GM19035 (cell line): ENCODE measurements at regions not wholly inside any gene's neighbourhood (a gene's known extent, or its start where the extent isn't known, plus 50 kb on each side); places are given as distances from the start of the nearest gene placed in this dataset.
"Not testable (repeated sequence)": the region's sequence is repeated elsewhere in the genome, so short reads cannot be mapped to it uniquely, and the experiment has no call there.

Experiments used
- ATAC-seq: cut with Tn5 transposase; IDR thresholded peaks from one replicate; pipeline ENCODE4 v1.9.1; 2021; ENCODE audit not compliant: unreplicated experiment

- ATAC-seq = no peak
Measured at GRCh38 chr1:57532299-57532698, 108.4 kb upstream of the DAB1 start.

- not testable (repeated sequence) for ATAC-seq
Measured at GRCh38 chr1:57530911-57531260, 107.0 kb upstream of the DAB1 start.

GRCh38 chr1:57530206-57530910, 106.5 kb upstream of the DAB1 start:
- no peak for ATAC-seq

GRCh38 chr1:57522575-57522974, 98.7 kb upstream of the DAB1 start:
- ATAC-seq = no peak

GRCh38 chr1:57520743-57521515, 97.1 kb upstream of the DAB1 start:
- ATAC-seq = no peak

- no peak for ATAC-seq
Measured at GRCh38 chr1:57518496-57518895, 94.6 kb upstream of the DAB1 start.

- ATAC-seq = no peak
Measured at GRCh38 chr1:57517587-57518374, 93.9 kb upstream of the DAB1 start.

- no peak for ATAC-seq
Measured at GRCh38 chr1:57512386-57512785, 88.5 kb upstream of the DAB1 start.

GRCh38 chr1:57506941-57507340, 83.1 kb upstream of the DAB1 start:
- ATAC-seq = no peak

GRCh38 chr1:57503337-57503736, 79.5 kb upstream of the DAB1 start:
- ATAC-seq = no peak

GRCh38 chr1:57500136-57500830, 76.4 kb upstream of the DAB1 start:
- ATAC-seq = no peak

- ATAC-seq = no peak
Measured at GRCh38 chr1:57494530-57495079, 70.7 kb upstream of the DAB1 start.

- ATAC-seq = no peak
Measured at GRCh38 chr1:57492586-57493226, 68.8 kb upstream of the DAB1 start.

- ATAC-seq = no peak
Measured at GRCh38 chr1:57489358-57490036, 65.6 kb upstream of the DAB1 start.

- ATAC-seq = no peak
Measured at GRCh38 chr1:57485643-57486042, 61.8 kb upstream of the DAB1 start.

- ATAC-seq = no peak
Measured at GRCh38 chr1:57483954-57484353, 60.1 kb upstream of the DAB1 start.

- no peak for ATAC-seq
Measured at GRCh38 chr1:57479471-57479870, 55.6 kb upstream of the DAB1 start.

- no peak for ATAC-seq
Measured at GRCh38 chr1:57475366-57475765, 51.5 kb upstream of the DAB1 start.

GRCh38 chr1:57474137-57474750, 50.4 kb upstream of the DAB1 start:
- no peak for ATAC-seq
